GM19455 (cell line): ENCODE measurements at regions not wholly inside any gene's neighbourhood (a gene's known extent, or its start where the extent isn't known, plus 50 kb on each side); places are given as distances from the start of the nearest gene placed in this dataset.
"Not testable (repeated sequence)": the region's sequence is repeated elsewhere in the genome, so short reads cannot be mapped to it uniquely, and the experiment has no call there.

Experiments
- ATAC-seq: cut with Tn5 transposase; IDR thresholded peaks from one replicate; pipeline ENCODE4 v1.9.1; 2021; ENCODE audit not compliant: unreplicated experiment

- no peak for ATAC-seq
Measured at GRCh38 chr1:54474310-54475251, 68.4 kb upstream of the SSBP3 start.

- ATAC-seq: no peak
Measured at GRCh38 chr1:54471588-54471987, 65.4 kb upstream of the SSBP3 start.

GRCh38 chr1:54469444-54469843 is 63.2 kb upstream of the SSBP3 start:
- not testable (repeated sequence) for ATAC-seq

GRCh38 chr1:54468288-54469084 is 62.3 kb upstream of the SSBP3 start:
- not testable (repeated sequence) for ATAC-seq

- ATAC-seq: no peak
Measured at GRCh38 chr1:54465351-54465811, 59.2 kb upstream of the SSBP3 start.

GRCh38 chr1:54464477-54465146 is 58.4 kb upstream of the SSBP3 start:
- ATAC-seq: no peak

GRCh38 chr1:54464031-54464476 is 57.9 kb upstream of the SSBP3 start:
- ATAC-seq: no peak

- no peak for ATAC-seq
Measured at GRCh38 chr1:54463259-54464030, 57.3 kb upstream of the SSBP3 start.

GRCh38 chr1:54462597-54463258 is 56.5 kb upstream of the SSBP3 start:
- ATAC-seq: no peak

- no peak for ATAC-seq
Measured at GRCh38 chr1:54461731-54462596, 55.8 kb upstream of the SSBP3 start.

- no peak for ATAC-seq
Measured at GRCh38 chr1:54460861-54461387, 54.7 kb upstream of the SSBP3 start.

- ATAC-seq: no peak
Measured at GRCh38 chr1:54460351-54460750, 54.2 kb upstream of the SSBP3 start.

- ATAC-seq: no peak
Measured at GRCh38 chr1:54459726-54460191, 53.6 kb upstream of the SSBP3 start.

- no peak for ATAC-seq
Measured at GRCh38 chr1:54459140-54459539, 52.9 kb upstream of the SSBP3 start.

GRCh38 chr1:54456921-54457529 is 50.8 kb upstream of the SSBP3 start:
- no peak for ATAC-seq

- no peak for ATAC-seq
Measured at GRCh38 chr1:54456361-54456760, 50.2 kb upstream of the SSBP3 start.
